ENCODE measurements at regions not wholly inside any gene's neighbourhood (a gene's known extent, or its start where the extent isn't known, plus 50 kb on each side); places are given as distances from the start of the nearest gene placed in this dataset.

DNA sequence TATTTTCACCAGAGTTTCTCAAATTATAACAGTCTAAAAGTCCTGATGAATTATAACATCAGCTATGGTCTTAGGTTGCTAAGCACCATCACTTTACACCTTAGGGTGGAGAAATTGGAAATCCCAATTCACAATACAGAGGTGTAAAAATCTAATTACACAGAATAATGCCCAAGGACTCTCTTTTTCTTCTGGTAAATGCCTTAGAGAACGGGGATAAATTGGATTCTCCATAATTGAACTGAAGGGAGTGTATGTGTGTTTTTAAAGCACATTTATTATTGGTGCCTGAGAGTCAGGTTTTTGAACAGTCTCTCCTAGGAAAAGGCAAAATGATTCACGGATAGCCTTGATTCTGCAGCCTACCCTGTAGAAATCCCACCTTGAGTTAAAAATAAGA is 66.8 kb downstream of the NIBAN1 start:
- Histone ChIP-seq H3K27me3 (replicated peaks; ENCODE audit: control insufficient read depth, insufficient read depth, low read length, poor library complexity, severe bottlenecking) (no peaks in the 10 kb centered on the region), H3K36me3 (ENCODE audit: control insufficient read depth, insufficient read depth, low read length) (no peaks in the 10 kb centered on the region), H3K4me1 (ENCODE audit: control insufficient read depth, insufficient read depth, low read length, poor library complexity, severe bottlenecking) (no peaks in the 10 kb centered on the region), H3K4me3 (ENCODE audit: insufficient read depth, low read depth, low read length, poor library complexity, severe bottlenecking) (no peak overlapping the region), H3K9me3 (ENCODE audit: control insufficient read depth, low read length) (no peaks in the 10 kb centered on the region), H3K27ac (ENCODE audit: insufficient read depth, low read length, poor library complexity, severe bottlenecking) (no peak overlapping the region)
- no peak for DNase-seq

DNA sequence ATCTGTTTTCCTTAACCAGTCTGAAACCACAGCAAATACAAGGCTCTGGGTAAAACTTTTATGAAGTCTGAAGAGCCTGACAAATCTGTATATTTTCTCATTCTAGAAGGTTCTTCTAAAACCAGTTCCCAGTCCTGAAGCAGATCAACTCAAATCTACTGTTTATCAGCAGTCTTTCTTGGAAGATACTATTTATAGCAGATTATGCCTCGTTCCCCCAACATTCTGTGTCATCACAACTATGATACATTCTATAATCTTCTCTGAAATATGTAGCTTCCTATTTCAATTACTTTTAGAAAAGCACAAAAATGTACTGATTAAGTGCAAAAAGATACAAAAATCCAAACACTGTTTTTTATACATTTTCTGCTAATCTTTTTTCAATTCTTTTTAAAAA is 67.5 kb downstream of the NIBAN1 start:
- no peaks in the 10 kb centered on the region for H3K27me3 ChIP-seq (replicated peaks; ENCODE audit: control insufficient read depth, insufficient read depth, low read length, poor library complexity, severe bottlenecking)
- no peak overlapping the region for H3K27ac ChIP-seq (ENCODE audit: insufficient read depth, low read length, poor library complexity, severe bottlenecking)
- no peaks in the 10 kb centered on the region for H3K36me3 ChIP-seq (ENCODE audit: control insufficient read depth, insufficient read depth, low read length)
- H3K4me3 ChIP-seq (ENCODE audit: insufficient read depth, low read depth, low read length, poor library complexity, severe bottlenecking): no peak overlapping the region
- no peaks in the 10 kb centered on the region for H3K4me1 ChIP-seq (ENCODE audit: control insufficient read depth, insufficient read depth, low read length, poor library complexity, severe bottlenecking)
- no peak for DNase-seq
- H3K9me3 ChIP-seq (ENCODE audit: control insufficient read depth, low read length): no peaks in the 10 kb centered on the region

DNA sequence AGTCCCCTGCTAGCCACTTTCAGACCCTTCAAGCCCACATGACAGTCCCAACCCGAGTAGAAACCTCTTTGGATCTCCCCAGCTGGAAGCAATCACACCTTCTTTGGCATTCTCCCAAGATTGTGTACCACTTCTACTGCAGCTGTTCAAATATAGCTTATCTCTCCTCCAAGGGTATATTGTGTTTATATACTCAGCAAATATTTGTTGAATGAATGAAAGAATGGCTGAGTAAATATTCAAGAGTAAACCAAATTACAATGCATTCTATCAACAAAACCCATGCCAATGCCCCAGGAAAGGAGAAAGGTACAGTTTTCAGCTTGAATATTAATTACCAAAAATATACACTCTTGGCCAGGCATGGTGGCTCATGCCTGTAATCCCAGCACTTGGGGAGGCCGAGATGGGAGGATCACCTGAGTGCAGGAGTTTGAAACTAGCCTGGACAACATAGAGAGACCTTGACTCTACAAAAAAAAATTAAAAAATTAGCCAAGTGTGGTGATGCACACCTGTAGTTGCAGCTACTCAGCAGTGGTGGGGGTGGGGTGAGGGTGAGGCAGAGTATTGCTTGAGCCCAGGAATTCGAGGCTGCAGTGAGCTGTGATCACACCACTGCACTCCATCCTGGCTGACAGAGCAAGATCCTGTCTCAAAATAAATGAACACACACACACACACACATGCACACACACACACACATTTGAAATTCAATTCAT is 68.5 kb downstream of the NIBAN1 start:
- H3K27me3 ChIP-seq (replicated peaks; ENCODE audit: control insufficient read depth, insufficient read depth, low read length, poor library complexity, severe bottlenecking): no peaks in the 10 kb centered on the region
- no peaks in the 10 kb centered on the region for H3K4me1 ChIP-seq (ENCODE audit: control insufficient read depth, insufficient read depth, low read length, poor library complexity, severe bottlenecking)
- H3K9me3 ChIP-seq (ENCODE audit: control insufficient read depth, low read length): no peaks in the 10 kb centered on the region
- no peak for DNase-seq
- no peaks in the 10 kb centered on the region for H3K36me3 ChIP-seq (ENCODE audit: control insufficient read depth, insufficient read depth, low read length)
- H3K4me3 ChIP-seq (ENCODE audit: insufficient read depth, low read depth, low read length, poor library complexity, severe bottlenecking): no peak overlapping the region
- no peak overlapping the region for H3K27ac ChIP-seq (ENCODE audit: insufficient read depth, low read length, poor library complexity, severe bottlenecking)

DNA sequence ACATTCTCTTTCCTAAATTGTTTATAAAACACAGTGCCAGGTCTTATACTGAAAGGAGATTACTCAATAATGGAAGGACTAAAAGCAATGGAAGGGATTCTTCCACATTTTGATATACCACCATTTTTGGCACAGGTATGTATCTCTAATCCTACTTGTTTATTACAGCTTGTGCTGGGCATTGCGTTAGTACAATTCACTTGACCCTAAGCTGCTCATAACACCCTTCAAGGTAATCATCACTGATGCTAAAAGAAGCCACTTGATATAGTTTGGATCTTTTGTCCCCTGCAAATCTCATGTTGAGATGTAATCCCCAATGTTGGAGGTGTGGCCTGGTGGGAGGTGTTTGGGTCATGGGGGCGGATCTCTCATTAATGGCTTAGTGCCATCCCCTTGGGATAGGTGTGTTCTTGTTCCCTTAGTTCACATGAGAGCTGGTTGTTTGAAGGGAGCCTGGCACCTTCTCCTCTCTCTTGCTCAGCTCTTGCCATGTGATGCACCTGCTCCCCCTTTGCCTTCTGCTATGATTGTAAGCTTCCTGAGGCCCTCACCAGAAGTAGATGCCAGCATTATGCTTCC is 71.1 kb downstream of the NIBAN1 start:
- H3K9me3 ChIP-seq (ENCODE audit: control insufficient read depth, low read length): no peaks in the 10 kb centered on the region
- no peaks in the 10 kb centered on the region for H3K4me1 ChIP-seq (ENCODE audit: control insufficient read depth, insufficient read depth, low read length, poor library complexity, severe bottlenecking)
- H3K27me3 ChIP-seq (replicated peaks; ENCODE audit: control insufficient read depth, insufficient read depth, low read length, poor library complexity, severe bottlenecking): no peaks in the 10 kb centered on the region

DNA sequence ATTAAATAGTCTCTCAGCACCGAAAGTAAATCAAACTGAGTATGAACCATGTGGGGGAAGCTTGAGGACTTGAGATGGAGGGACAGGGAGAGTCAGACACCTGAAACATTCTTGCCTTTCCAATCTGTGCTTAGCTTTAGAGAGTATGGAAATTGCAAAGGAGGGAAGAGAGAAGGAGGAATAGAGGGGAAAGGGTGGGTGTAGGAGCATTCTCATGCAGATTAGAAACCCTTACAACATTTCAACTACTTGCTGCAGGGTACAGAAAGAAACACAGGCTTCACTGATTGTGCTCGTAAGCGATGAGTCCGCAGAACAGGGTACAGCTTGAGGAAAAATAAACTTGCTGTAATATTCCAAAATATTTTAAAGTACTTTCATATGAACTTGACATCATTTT is 73.8 kb downstream of the NIBAN1 start:
- Histone ChIP-seq H3K4me1 (ENCODE audit: control insufficient read depth, insufficient read depth, low read length, poor library complexity, severe bottlenecking) (peaks cover 3% of the 10 kb centered on the region), H3K9me3 (ENCODE audit: control insufficient read depth, low read length) (no peaks in the 10 kb centered on the region), H3K4me3 (ENCODE audit: insufficient read depth, low read depth, low read length, poor library complexity, severe bottlenecking) (no peak overlapping the region), H3K27me3 (replicated peaks; ENCODE audit: control insufficient read depth, insufficient read depth, low read length, poor library complexity, severe bottlenecking) (no peaks in the 10 kb centered on the region), H3K27ac (ENCODE audit: insufficient read depth, low read length, poor library complexity, severe bottlenecking) (no peak overlapping the region), H3K36me3 (ENCODE audit: control insufficient read depth, insufficient read depth, low read length) (peaks cover 5% of the 10 kb centered on the region)
- no peak for DNase-seq

More for the DNA sequence above, 71.1 kb downstream of the NIBAN1 start:
- Histone ChIP-seq H3K27ac (ENCODE audit: insufficient read depth, low read length, poor library complexity, severe bottlenecking) (no peak overlapping the region), H3K4me3 (ENCODE audit: insufficient read depth, low read depth, low read length, poor library complexity, severe bottlenecking) (no peak overlapping the region), H3K36me3 (ENCODE audit: control insufficient read depth, insufficient read depth, low read length) (peaks cover 1% of the 10 kb centered on the region)
- DNase-seq: no peak

DNA sequence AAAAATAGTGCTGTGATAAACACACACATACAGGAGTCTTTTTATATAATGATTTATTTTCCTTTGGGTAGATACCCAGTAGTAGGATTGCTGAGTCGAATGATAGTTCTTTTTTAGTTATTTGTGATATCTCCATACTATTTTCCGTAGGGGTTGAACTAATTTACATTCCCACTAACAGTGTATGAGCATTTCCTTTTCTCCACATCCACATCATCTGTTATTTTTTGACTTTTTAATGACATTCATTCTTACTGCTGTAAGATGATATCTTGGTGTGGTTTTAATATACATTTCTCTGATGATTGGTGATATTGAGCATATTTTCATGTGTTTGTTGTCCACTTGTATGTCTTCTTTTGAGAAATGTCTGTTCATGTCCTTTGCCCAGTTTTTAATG is 78.3 kb downstream of the NIBAN1 start:
- Histone ChIP-seq H3K4me3 (ENCODE audit: insufficient read depth, low read depth, low read length, poor library complexity, severe bottlenecking) (no peak overlapping the region), H3K9me3 (ENCODE audit: control insufficient read depth, low read length) (no peaks in the 10 kb centered on the region), H3K27ac (ENCODE audit: insufficient read depth, low read length, poor library complexity, severe bottlenecking) (no peak overlapping the region)

DNA sequence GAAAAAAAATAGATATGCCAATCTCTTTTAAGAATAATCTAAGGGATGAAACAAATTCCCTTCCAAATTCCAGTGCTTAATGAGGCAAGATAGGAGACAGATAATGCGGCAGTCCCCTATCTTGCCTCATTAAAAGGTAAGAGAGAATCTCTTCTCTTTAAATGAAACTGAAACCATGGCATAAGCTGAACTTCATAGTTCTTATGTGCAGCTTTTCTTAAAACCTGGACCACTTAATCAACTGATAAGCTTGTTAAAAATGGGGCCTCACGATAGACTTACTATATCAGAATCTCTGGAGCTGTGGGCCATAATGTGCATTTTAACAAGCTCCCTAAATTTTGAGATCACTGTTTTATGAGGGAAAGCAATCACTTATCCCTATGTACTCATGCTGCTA is 79.2 kb downstream of the NIBAN1 start:
- no peak overlapping the region for H3K4me3 ChIP-seq (ENCODE audit: insufficient read depth, low read depth, low read length, poor library complexity, severe bottlenecking)
- H3K27me3 ChIP-seq (replicated peaks; ENCODE audit: control insufficient read depth, insufficient read depth, low read length, poor library complexity, severe bottlenecking): no peaks in the 10 kb centered on the region
- no peak for DNase-seq
- no peaks in the 10 kb centered on the region for H3K9me3 ChIP-seq (ENCODE audit: control insufficient read depth, low read length)
- no peak overlapping the region for H3K27ac ChIP-seq (ENCODE audit: insufficient read depth, low read length, poor library complexity, severe bottlenecking)
- peaks cover 5% of the 10 kb centered on the region for H3K36me3 ChIP-seq (ENCODE audit: control insufficient read depth, insufficient read depth, low read length)
- peaks cover 14% of the 10 kb centered on the region for H3K4me1 ChIP-seq (ENCODE audit: control insufficient read depth, insufficient read depth, low read length, poor library complexity, severe bottlenecking)

More for the DNA sequence above, 78.3 kb downstream of the NIBAN1 start:
- DNase-seq: no peak
- H3K27me3 ChIP-seq (replicated peaks; ENCODE audit: control insufficient read depth, insufficient read depth, low read length, poor library complexity, severe bottlenecking): no peaks in the 10 kb centered on the region
- peaks cover 9% of the 10 kb centered on the region for H3K4me1 ChIP-seq (ENCODE audit: control insufficient read depth, insufficient read depth, low read length, poor library complexity, severe bottlenecking)
- H3K36me3 ChIP-seq (ENCODE audit: control insufficient read depth, insufficient read depth, low read length): peaks cover 5% of the 10 kb centered on the region

DNA sequence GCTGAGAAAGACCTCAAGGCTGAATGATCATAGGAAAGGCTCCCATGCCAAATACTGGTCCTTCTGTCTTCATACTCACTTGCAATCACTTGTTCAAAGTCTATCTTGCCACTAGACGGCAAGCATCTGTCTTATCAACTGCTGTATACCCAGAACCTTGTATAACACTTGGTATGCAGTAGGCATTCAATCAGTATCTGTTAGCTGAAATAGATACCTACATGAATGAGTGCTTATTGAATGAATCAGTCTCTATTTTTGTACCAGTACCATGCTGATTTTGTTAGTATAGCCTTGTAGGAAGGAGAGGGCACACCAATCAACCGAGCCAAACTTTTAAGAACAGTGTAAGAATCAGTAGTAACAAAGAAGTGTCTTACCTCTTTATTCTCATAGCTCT is 80.6 kb downstream of the NIBAN1 start:
- no peak for DNase-seq
- H3K4me1 ChIP-seq (ENCODE audit: control insufficient read depth, insufficient read depth, low read length, poor library complexity, severe bottlenecking): peaks cover 14% of the 10 kb centered on the region
- no peaks in the 10 kb centered on the region for H3K27me3 ChIP-seq (replicated peaks; ENCODE audit: control insufficient read depth, insufficient read depth, low read length, poor library complexity, severe bottlenecking)
- H3K27ac ChIP-seq (ENCODE audit: insufficient read depth, low read length, poor library complexity, severe bottlenecking): peak overlapping the region; percentile 3
- H3K9me3 ChIP-seq (ENCODE audit: control insufficient read depth, low read length): no peaks in the 10 kb centered on the region
- no peak overlapping the region for H3K4me3 ChIP-seq (ENCODE audit: insufficient read depth, low read depth, low read length, poor library complexity, severe bottlenecking)
- H3K36me3 ChIP-seq (ENCODE audit: control insufficient read depth, insufficient read depth, low read length): peaks cover 5% of the 10 kb centered on the region

DNA sequence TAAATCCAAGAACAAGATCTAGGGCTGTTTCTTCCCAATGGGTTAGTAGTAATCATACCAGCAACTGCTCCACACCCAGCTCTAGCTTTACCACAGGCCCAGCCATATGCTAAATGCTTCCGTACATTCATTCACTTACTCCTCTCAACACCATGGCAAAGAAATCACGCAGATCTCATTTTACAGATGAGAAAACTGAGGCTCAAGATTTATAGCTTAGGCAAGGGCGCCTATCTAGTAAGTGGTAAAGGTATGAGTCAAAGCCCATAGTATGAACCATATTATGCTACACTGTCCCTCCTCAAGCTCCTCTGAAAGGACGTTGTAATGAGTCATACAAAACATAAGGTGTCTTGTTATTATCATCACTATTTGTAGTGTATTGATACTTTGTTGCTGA is 82.2 kb downstream of the NIBAN1 start:
- Histone ChIP-seq H3K4me3 (ENCODE audit: insufficient read depth, low read depth, low read length, poor library complexity, severe bottlenecking) (no peak overlapping the region), H3K27me3 (replicated peaks; ENCODE audit: control insufficient read depth, insufficient read depth, low read length, poor library complexity, severe bottlenecking) (no peaks in the 10 kb centered on the region), H3K9me3 (ENCODE audit: control insufficient read depth, low read length) (no peaks in the 10 kb centered on the region), H3K36me3 (ENCODE audit: control insufficient read depth, insufficient read depth, low read length) (no peaks in the 10 kb centered on the region), H3K4me1 (ENCODE audit: control insufficient read depth, insufficient read depth, low read length, poor library complexity, severe bottlenecking) (peaks cover 14% of the 10 kb centered on the region), H3K27ac (ENCODE audit: insufficient read depth, low read length, poor library complexity, severe bottlenecking) (peak overlapping the region; percentile 88)
- no peak for DNase-seq

DNA sequence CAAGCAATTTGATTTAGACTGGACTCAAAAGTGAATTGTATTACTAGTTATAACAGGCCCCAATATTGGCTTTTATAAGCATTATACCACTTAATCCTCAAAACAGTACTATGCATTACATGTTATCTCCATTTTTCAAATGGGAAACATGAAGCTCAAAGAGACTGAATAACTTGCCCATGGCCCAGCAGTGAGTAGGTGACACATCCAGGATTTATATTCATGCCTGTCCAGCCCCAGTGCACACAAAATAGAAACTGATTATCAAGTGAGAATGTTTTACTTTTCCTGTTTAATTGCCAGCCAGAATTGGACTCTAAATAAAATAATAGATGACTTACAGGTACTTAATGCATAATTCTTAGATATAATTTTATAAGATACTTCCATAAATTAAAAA is 82.9 kb downstream of the NIBAN1 start:
- H3K27ac ChIP-seq (ENCODE audit: insufficient read depth, low read length, poor library complexity, severe bottlenecking): peak overlapping the region; percentile 88
- H3K27me3 ChIP-seq (replicated peaks; ENCODE audit: control insufficient read depth, insufficient read depth, low read length, poor library complexity, severe bottlenecking): no peaks in the 10 kb centered on the region
- H3K36me3 ChIP-seq (ENCODE audit: control insufficient read depth, insufficient read depth, low read length): no peaks in the 10 kb centered on the region
- H3K4me3 ChIP-seq (ENCODE audit: insufficient read depth, low read depth, low read length, poor library complexity, severe bottlenecking): no peak overlapping the region
- no peak for DNase-seq
- peaks cover 14% of the 10 kb centered on the region for H3K4me1 ChIP-seq (ENCODE audit: control insufficient read depth, insufficient read depth, low read length, poor library complexity, severe bottlenecking)
- no peaks in the 10 kb centered on the region for H3K9me3 ChIP-seq (ENCODE audit: control insufficient read depth, low read length)
